ENCODE measurements at regions not wholly inside any gene's neighbourhood (a gene's known extent, or its start where the extent isn't known, plus 50 kb on each side); places are given as distances from the start of the nearest gene placed in this dataset.

DNA sequence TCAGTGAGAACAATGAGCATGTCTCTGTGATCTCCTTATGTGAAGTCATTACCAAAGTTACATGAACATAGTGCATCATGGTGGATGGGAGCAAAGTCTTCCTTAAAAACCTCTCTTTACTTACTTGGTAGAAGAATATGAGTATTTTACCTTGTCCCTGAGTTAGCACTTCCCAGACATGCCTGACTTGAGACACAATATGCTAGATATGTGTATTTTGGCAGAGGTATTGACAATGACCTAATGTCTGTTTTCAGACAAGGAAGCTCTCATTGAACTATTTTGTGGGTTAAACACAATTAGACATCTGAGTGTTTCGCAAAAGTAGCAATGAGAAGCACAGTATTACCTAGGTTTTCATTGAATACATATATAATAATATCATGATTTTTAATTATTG lies 99.1 kb upstream of the MC4R start:
- H3K9me3 Mint-ChIP-seq = no peaks in the 10 kb centered on the region
- no peak for DNase-seq
- H3K36me3 Mint-ChIP-seq (ENCODE audit: low read depth) = no peaks in the 10 kb centered on the region
- no peaks in the 10 kb centered on the region for H3K27me3 Mint-ChIP-seq (ENCODE audit: insufficient read depth)
- H3K27ac Mint-ChIP-seq = no peak overlapping the region
- TF ChIP-seq, protein P1, sequence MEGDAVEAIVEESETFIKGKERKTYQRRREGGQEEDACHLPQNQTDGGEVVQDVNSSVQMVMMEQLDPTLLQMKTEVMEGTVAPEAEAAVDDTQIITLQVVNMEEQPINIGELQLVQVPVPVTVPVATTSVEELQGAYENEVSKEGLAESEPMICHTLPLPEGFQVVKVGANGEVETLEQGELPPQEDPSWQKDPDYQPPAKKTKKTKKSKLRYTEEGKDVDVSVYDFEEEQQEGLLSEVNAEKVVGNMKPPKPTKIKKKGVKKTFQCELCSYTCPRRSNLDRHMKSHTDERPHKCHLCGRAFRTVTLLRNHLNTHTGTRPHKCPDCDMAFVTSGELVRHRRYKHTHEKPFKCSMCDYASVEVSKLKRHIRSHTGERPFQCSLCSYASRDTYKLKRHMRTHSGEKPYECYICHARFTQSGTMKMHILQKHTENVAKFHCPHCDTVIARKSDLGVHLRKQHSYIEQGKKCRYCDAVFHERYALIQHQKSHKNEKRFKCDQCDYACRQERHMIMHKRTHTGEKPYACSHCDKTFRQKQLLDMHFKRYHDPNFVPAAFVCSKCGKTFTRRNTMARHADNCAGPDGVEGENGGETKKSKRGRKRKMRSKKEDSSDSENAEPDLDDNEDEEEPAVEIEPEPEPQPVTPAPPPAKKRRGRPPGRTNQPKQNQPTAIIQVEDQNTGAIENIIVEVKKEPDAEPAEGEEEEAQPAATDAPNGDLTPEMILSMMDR (conservative IDR thresholded peaks at IDR 0.05) = no peak
- Histone ChIP-seq H3K27ac (ENCODE audit: low read depth, low read length) (no peak overlapping the region), H3K9ac (ENCODE audit: extremely low read depth, low read length, poor library complexity, severe bottlenecking) (no peak overlapping the region), H3K9me3 (ENCODE audit: control insufficient read depth, low read length) (no peaks in the 10 kb centered on the region), H3K4me1 (ENCODE audit: control insufficient read depth, insufficient read depth, low read length) (no peaks in the 10 kb centered on the region), H3K4me3 (ENCODE audit: low read length) (no peak overlapping the region), H3K27me3 (ENCODE audit: control insufficient read depth, insufficient read depth, low read length, poor library complexity, severe bottlenecking) (no peaks in the 10 kb centered on the region), H3K36me3 (ENCODE audit: control insufficient read depth, insufficient read depth, low read length) (no peaks in the 10 kb centered on the region)
- H3K4me1 Mint-ChIP-seq = no peaks in the 10 kb centered on the region
- no peak overlapping the region for H3K4me3 Mint-ChIP-seq
- WGBS, 2 experiments (ENCODE audit: insufficient coverage in 1 of 2, insufficient read length in 1 of 2) = 88% methylated on average over 1 of the region's 1 CpG; no CpG with 5 or more reads in 1 of the 2 experiments

DNA sequence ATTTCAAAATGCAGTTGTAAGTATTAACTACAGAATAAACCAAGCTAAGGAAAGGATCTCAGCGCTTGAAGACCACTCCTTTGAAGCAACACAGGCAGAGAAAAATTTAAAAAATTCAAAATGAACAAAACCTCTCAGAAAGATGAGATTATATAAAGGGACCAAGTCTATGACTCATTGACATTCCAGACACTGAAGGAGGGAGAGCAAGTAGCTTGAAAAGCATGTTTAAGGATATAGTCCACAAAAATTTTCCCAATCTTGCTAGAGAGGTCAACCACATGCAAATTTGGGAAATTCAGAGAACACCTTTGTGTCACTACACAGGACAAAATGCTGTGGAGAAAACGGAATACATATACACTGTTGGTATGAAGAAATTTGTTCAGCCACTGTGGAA lies 112.6 kb upstream of the MC4R start:
- H3K9me3 Mint-ChIP-seq = peaks cover 2% of the 10 kb centered on the region
- H3K4me3 Mint-ChIP-seq = no peak overlapping the region
- H3K27ac Mint-ChIP-seq = no peak overlapping the region
- no peak overlapping the region for H3K27ac ChIP-seq (ENCODE audit: low read depth, low read length)
- H3K27me3 ChIP-seq (ENCODE audit: control insufficient read depth, insufficient read depth, low read length, poor library complexity, severe bottlenecking) = peaks cover 4% of the 10 kb centered on the region
- peaks cover 21% of the 10 kb centered on the region for H3K27me3 Mint-ChIP-seq (ENCODE audit: insufficient read depth)
- peaks cover 10% of the 10 kb centered on the region for H3K9me3 ChIP-seq (ENCODE audit: control insufficient read depth, low read length)
- H3K4me1 Mint-ChIP-seq = no peaks in the 10 kb centered on the region
- TF ChIP-seq, protein P1 (conservative IDR thresholded peaks at IDR 0.05) = no peak
- no peak overlapping the region for H3K4me3 ChIP-seq (ENCODE audit: low read length)
- no peak overlapping the region for H3K9ac ChIP-seq (ENCODE audit: extremely low read depth, low read length, poor library complexity, severe bottlenecking)
- H3K36me3 ChIP-seq (ENCODE audit: control insufficient read depth, insufficient read depth, low read length) = no peaks in the 10 kb centered on the region
- no peak for DNase-seq
- H3K36me3 Mint-ChIP-seq (ENCODE audit: low read depth) = no peaks in the 10 kb centered on the region
- no peaks in the 10 kb centered on the region for H3K4me1 ChIP-seq (ENCODE audit: control insufficient read depth, insufficient read depth, low read length)
- 93% methylated on average over 2 of the region's 2 CpGs; no CpG with 5 or more reads in 1 of the 2 experiments for WGBS, 2 experiments (ENCODE audit: insufficient coverage in 1 of 2, insufficient read length in 1 of 2)

GRCh38 chr18:60493066-60493465 lies 120.5 kb upstream of the MC4R start:
- Histone ChIP-seq H3K27me3 (ENCODE audit: control insufficient read depth, insufficient read depth, low read length, poor library complexity, severe bottlenecking) (peaks cover 16% of the 10 kb centered on the region), H3K4me3 (ENCODE audit: low read length) (no peak overlapping the region), H3K27ac (ENCODE audit: low read depth, low read length) (no peak overlapping the region), H3K4me1 (ENCODE audit: control insufficient read depth, insufficient read depth, low read length) (no peaks in the 10 kb centered on the region), H3K9me3 (ENCODE audit: control insufficient read depth, low read length) (no peaks in the 10 kb centered on the region), H3K9ac (ENCODE audit: extremely low read depth, low read length, poor library complexity, severe bottlenecking) (no peak overlapping the region), H3K36me3 (ENCODE audit: control insufficient read depth, insufficient read depth, low read length) (no peaks in the 10 kb centered on the region)
- TF ChIP-seq, protein P1 (conservative IDR thresholded peaks at IDR 0.05) = no peak
- WGBS, 2 experiments (ENCODE audit: insufficient coverage in 1 of 2, insufficient read length in 1 of 2) = 36% methylated on average over 4 of the region's 4 CpGs; no CpG with 5 or more reads in 1 of the 2 experiments
- no peak overlapping the region for H3K4me3 Mint-ChIP-seq
- H3K27me3 Mint-ChIP-seq (ENCODE audit: insufficient read depth) = peaks cover 65% of the 10 kb centered on the region
- H3K36me3 Mint-ChIP-seq (ENCODE audit: low read depth) = no peaks in the 10 kb centered on the region
- DNase-seq = peak; percentile 75
- no peaks in the 10 kb centered on the region for H3K9me3 Mint-ChIP-seq
- peaks cover 8% of the 10 kb centered on the region for H3K4me1 Mint-ChIP-seq
- H3K27ac Mint-ChIP-seq = no peak overlapping the region
